HCT116 (cell line): ENCODE measurements at regions not wholly inside any gene's neighbourhood (a gene's known extent, or its start where the extent isn't known, plus 50 kb on each side); places are given as distances from the start of the nearest gene placed in this dataset.

Experiments
- ATAC-seq: fragments of 200-7000 bp; cut with Tn5 transposase; 2 replicates; pipeline ENCODE4 v1.9.1; 2020; ENCODE audit warnings: mild to moderate bottlenecking, moderate library complexity
- BruUV-seq: library from RNA; stranded (reverse); fragments of 400-500 nt; replicated peaks from 2 replicates; lab custom pipeline; 2021; lab: Mats Ljungman, UMichigan
- CTCF ChIA-PET: fragments of 300-600 bp; sonication (Branson Sonifier 250); formaldehyde crosslinking; loops from one replicate; lab custom pipeline; 2021; ENCODE audit warnings: antibody characterized with exemption; lab: Charles Lee
- POLR2A ChIA-PET: fragments of 300-600, 350-600 bp; sonication (Branson Sonifier 250); formaldehyde crosslinking; loops from one replicate; lab custom pipeline; 2021; ENCODE audit warnings: antibody characterized with exemption; lab: Charles Lee
- RAD21 ChIA-PET, 2 experiments: fragments of 300-600 bp; sonication (Branson Sonifier 250); formaldehyde crosslinking; loops; one replicate each; lab custom pipeline; 2023; ENCODE audit warnings: low total read pairs in 2 of 2; ENCODE audit not compliant: uncharacterized antibody in 2 of 2, unreplicated experiment in 2 of 2, low non-redundant PET in 1 of 2; lab: Charles Lee
- DNase-seq: peaks from one replicate; pipeline ENCODE4 v3.0.0-alpha.2; 2010; ENCODE audit warnings: low read depth, low spot score
- H2AFZ ChIP-seq: fragments of 200-600 bp; shearing (Covaris generic), sonication (generic); 2 replicates; pipeline ENCODE4 v1.6.1; 2017; ENCODE audit warnings: low read depth, mixed run types, mixed read lengths, antibody characterized with exemption, low read length; ENCODE audit not compliant: poor library complexity, severe bottlenecking
- H3K27ac ChIP-seq: 2 replicates; pipeline ENCODE4 v1.5.1; 2012; ENCODE audit warnings: low read depth, low read length
- H3K27me3 ChIP-seq: fragments of 200-600 bp; sonication (generic); 2 replicates; pipeline ENCODE4 v1.6.1; 2016; ENCODE audit warnings: mixed run types, low read length, mixed read lengths; ENCODE audit not compliant: insufficient read depth
- H3K36me3 ChIP-seq, 2 experiments: fragments of 200-500 bp in 1 of 2; fragments of 200-600 bp in 1 of 2; sonication (Bioruptor generic) in 1 of 2; sonication (generic) in 1 of 2; 2 replicates each; pipeline versions ENCODE4 v1.5.1 to v1.6.1; 2014 to 2016; ENCODE audit warnings: low read length in 2 of 2, inconsistent platforms in 1 of 2, mixed read lengths in 1 of 2, mixed run types in 1 of 2; ENCODE audit not compliant: insufficient read depth in 2 of 2, control insufficient read depth in 1 of 2
- H3K4me1 ChIP-seq, 2 experiments: fragments of 200-600 bp in 1 of 2; sonication (generic) in 1 of 2; 2 replicates each; pipeline versions ENCODE4 v1.5.1 to v1.6.1; 2012 to 2017; ENCODE audit warnings: low read length in 2 of 2, inconsistent platforms in 1 of 2, mild to moderate bottlenecking in 1 of 2, mixed read lengths in 1 of 2, mixed run types in 1 of 2, moderate library complexity in 1 of 2; ENCODE audit not compliant: insufficient read depth in 2 of 2, control insufficient read depth in 1 of 2
- H3K4me2 ChIP-seq: fragments of 200-600 bp; sonication (generic); 2 replicates; pipeline ENCODE4 v1.6.1; 2017; ENCODE audit warnings: mixed run types, low read length, mixed read lengths
- H3K4me3 ChIP-seq, 2 experiments: fragments of 200-600 bp in 1 of 2; sonication (generic) in 1 of 2; replicated peaks in 1 of 2; 2 replicates each; pipeline ENCODE4 v1.5.1; 2011 to 2016; ENCODE audit warnings: low read length in 2 of 2, control low read depth in 1 of 2, low read depth in 1 of 2, mild to moderate bottlenecking in 1 of 2, mixed read lengths in 1 of 2, mixed run types in 1 of 2
- H3K79me2 ChIP-seq: fragments of 200-600 bp; sonication (generic); 2 replicates; pipeline ENCODE4 v1.6.1; 2017; ENCODE audit warnings: mild to moderate bottlenecking, mixed run types, low read length, moderate library complexity, mixed read lengths; ENCODE audit not compliant: insufficient read depth
- H3K9ac ChIP-seq: fragments of 200-600 bp; sonication (generic); 2 replicates; pipeline ENCODE4 v1.6.1; 2016; ENCODE audit warnings: low read length, mixed read lengths
- H3K9me2 ChIP-seq: fragments of 200-600 bp; sonication (generic), shearing (Covaris generic); 2 replicates; pipeline ENCODE4 v1.6.1; 2017; ENCODE audit warnings: mixed run types, mild to moderate bottlenecking, moderate library complexity; ENCODE audit not compliant: insufficient read depth
- H3K9me3 ChIP-seq, 2 experiments: fragments of 200-500 bp in 1 of 2; fragments of 200-600 bp in 1 of 2; sonication (Bioruptor generic) in 1 of 2; sonication (generic) in 1 of 2; 2 replicates each; pipeline ENCODE4 v1.6.1; 2014 to 2017; ENCODE audit warnings: low read length in 2 of 2, mixed read lengths in 2 of 2, inconsistent platforms in 1 of 2, low read depth in 1 of 2, mild to moderate bottlenecking in 1 of 2, mixed run types in 1 of 2, moderate library complexity in 1 of 2; ENCODE audit not compliant: control insufficient read depth in 1 of 2, insufficient read depth in 1 of 2
- H4K20me1 ChIP-seq: fragments of 200-600 bp; sonication (generic), shearing (Covaris generic); 2 replicates; pipeline ENCODE4 v1.6.1; 2017; ENCODE audit warnings: mixed run types, mild to moderate bottlenecking, moderate library complexity; ENCODE audit not compliant: insufficient read depth
- ATF3 ChIP-seq: IDR thresholded peaks from 2 replicates; pipeline ENCODE4 v1.6.1; 2012
- CBX3 ChIP-seq: IDR thresholded peaks from 2 replicates; pipeline ENCODE4 v1.6.1; 2012; ENCODE audit warnings: low read depth
- CTCF ChIP-seq, 3 experiments: fragments of 200-600 bp in 1 of 3; sonication (generic) in 1 of 3; IDR thresholded peaks in 2 of 3; conservative IDR thresholded peaks in 1 of 3; 2 replicates each; pipeline ENCODE4 v1.5.1; 2012 to 2017; ENCODE audit warnings: low read depth in 2 of 3, low read length in 2 of 3, antibody characterized with exemption in 1 of 3, borderline replicate concordance in 1 of 3, control low read depth in 1 of 3, mild to moderate bottlenecking in 1 of 3, mixed read lengths in 1 of 3, mixed run types in 1 of 3, moderate library complexity in 1 of 3; ENCODE audit not compliant: insufficient read depth in 1 of 3
- EGR1 ChIP-seq: IDR thresholded peaks from 2 replicates; pipeline ENCODE4 v1.6.1; 2012; ENCODE audit warnings: low read depth
- EZH2 ChIP-seq: fragments of 200-600 bp; sonication (generic); IDR thresholded peaks from 2 replicates; pipeline ENCODE4 v1.6.1; 2017; ENCODE audit warnings: antibody characterized with exemption, mixed run types
- EZH2phosphoT487 ChIP-seq: fragments of 200-600 bp; IDR thresholded peaks from 2 replicates; pipeline ENCODE4 v1.6.1; 2018; ENCODE audit warnings: antibody characterized with exemption, borderline replicate concordance
- FOSL1 ChIP-seq: IDR thresholded peaks from 2 replicates; pipeline ENCODE4 v1.6.1; 2012; ENCODE audit warnings: low read depth
- MAX ChIP-seq: IDR thresholded peaks from 2 replicates; pipeline ENCODE4 v1.6.1; 2012
- POLR2A ChIP-seq: IDR thresholded peaks from 2 replicates; pipeline ENCODE4 v1.7.0; 2011; ENCODE audit warnings: borderline replicate concordance; ENCODE audit not compliant: insufficient read depth, insufficient read length; ENCODE audit errors: extremely low read depth
- POLR2AphosphoS5 ChIP-seq: IDR thresholded peaks from 2 replicates; pipeline ENCODE4 v1.6.1; 2011; ENCODE audit warnings: mild to moderate bottlenecking, low read depth, low read length, moderate library complexity
- RAD21 ChIP-seq: IDR thresholded peaks from 2 replicates; pipeline ENCODE4 v1.6.1; 2012; ENCODE audit warnings: low read depth, mild to moderate bottlenecking
- REST ChIP-seq: IDR thresholded peaks from 2 replicates; pipeline ENCODE4 v1.6.1; 2012; ENCODE audit warnings: low read depth
- SIN3A ChIP-seq: IDR thresholded peaks from 2 replicates; pipeline ENCODE4 v1.6.1; 2012; ENCODE audit warnings: low read depth
- SRF ChIP-seq: IDR thresholded peaks from 2 replicates; pipeline ENCODE4 v1.6.1; 2012; ENCODE audit warnings: low read depth
- TCF7L2 ChIP-seq: IDR thresholded peaks from 2 replicates; pipeline ENCODE4 v1.7.0; 2011; ENCODE audit warnings: borderline replicate concordance, inconsistent platforms; ENCODE audit not compliant: insufficient read depth, insufficient read length; ENCODE audit errors: extremely low read depth
- YY1 ChIP-seq: IDR thresholded peaks from 2 replicates; pipeline ENCODE4 v1.6.1; 2011; ENCODE audit warnings: low read length, low read depth, moderate library complexity, mild to moderate bottlenecking; ENCODE audit not compliant: insufficient replicate concordance; ENCODE audit errors: extremely low read depth
- ZBTB33 ChIP-seq: IDR thresholded peaks from 2 replicates; pipeline ENCODE4 v1.6.1; 2011; ENCODE audit warnings: mild to moderate bottlenecking, low read length, moderate library complexity; ENCODE audit not compliant: insufficient replicate concordance; ENCODE audit errors: extremely low read depth
- ZFX ChIP-seq: fragments of 450-650 bp; IDR thresholded peaks from 2 replicates; pipeline ENCODE4 v1.6.1; 2017
- ZNF274 ChIP-seq: fragments of 200-500 bp; sonication (Bioruptor generic); IDR thresholded peaks from 2 replicates; pipeline ENCODE4 v1.6.1; 2014; ENCODE audit warnings: mild to moderate bottlenecking, low read depth, low read length, inconsistent platforms
- intact Hi-C: fragments of 100-400 bp; cut with micrococcal nuclease; formaldehyde crosslinking; loops from 2 replicates; pipeline ENCODE4 v1.10.0; 2022

- no TSS peak for BruUV-seq
- Histone ChIP-seq H3K27ac (no peak overlapping the region), H3K36me3 (no peaks in the 10 kb centered on the region), H3K4me1 (no peaks in the 10 kb centered on the region), H3K9ac (no peak overlapping the region), H3K4me2 (no peak overlapping the region), H4K20me1 (no peaks in the 10 kb centered on the region), H3K79me2 (no peaks in the 10 kb centered on the region), H3K27me3 (no peaks in the 10 kb centered on the region), H3K9me3 (no peaks in the 10 kb centered on the region), H2AFZ (no peak overlapping the region), H3K9me2 (no peaks in the 10 kb centered on the region; the same call in 1 of the 2 replicates), H3K4me3 (no peak overlapping the region)
- no peak for DNase-seq
- intact Hi-C loops, result no loop called here
- CTCF ChIA-PET, result no interaction called here
- RAD21 ChIA-PET, result no interaction called here
- POLR2A ChIA-PET, result no interaction called here
- TF ChIP-seq SIN3A (no peak), CBX3 (no peak), TCF7L2 (no peak), ZNF274 (no peak), FOSL1 (no peak), EZH2phosphoT487 (no peak), EZH2 (no peak), ZBTB33 (no peak), POLR2AphosphoS5 (no peak), SRF (no peak), POLR2A (no peak), REST (no peak), EGR1 (no peak), RAD21 (no peak), ATF3 (no peak), CTCF (IDR thresholded peaks at IDR 0.05 in 2 of 3, conservative IDR thresholded peaks at IDR 0.05 in 1 of 3; ENCODE audit: borderline replicate concordance in 1 of 3, insufficient read depth in 1 of 3, low read depth in 2 of 3, low read length in 2 of 3) (no peak), YY1 (no peak), MAX (no peak), ZFX (no peak)
- no peak for ATAC-seq
Observed at GRCh38 chr3:106007512-106007911, 138.7 kb upstream of the CBLB start.
